Tongue (tissue), 1 donor: ENCODE measurements at regions not wholly inside any gene's neighbourhood (a gene's known extent, or its start where the extent isn't known, plus 50 kb on each side); places are given as distances from the start of the nearest gene placed in this dataset.

Source experiments
- DNase-seq: peaks from one replicate; pipeline ENCODE4 v3.0.0-alpha.2; 2015

- DNase-seq = no peak
Observed at GRCh38 chr13:48181482-48182145, 51.4 kb upstream of the ITM2B start.

- DNase-seq = no peak
Observed at GRCh38 chr13:48178126-48178525, 54.9 kb upstream of the ITM2B start.

- DNase-seq = no peak
Observed at GRCh38 chr13:48176781-48177180, 56.2 kb upstream of the ITM2B start.

GRCh38 chr13:48175185-48175584 lies 57.8 kb upstream of the ITM2B start:
- DNase-seq = no peak

- DNase-seq = no peak
Observed at GRCh38 chr13:48167866-48168265, 65.1 kb upstream of the ITM2B start.

- DNase-seq = no peak
Observed at GRCh38 chr13:48165727-48166126, 67.3 kb upstream of the ITM2B start.

DNA sequence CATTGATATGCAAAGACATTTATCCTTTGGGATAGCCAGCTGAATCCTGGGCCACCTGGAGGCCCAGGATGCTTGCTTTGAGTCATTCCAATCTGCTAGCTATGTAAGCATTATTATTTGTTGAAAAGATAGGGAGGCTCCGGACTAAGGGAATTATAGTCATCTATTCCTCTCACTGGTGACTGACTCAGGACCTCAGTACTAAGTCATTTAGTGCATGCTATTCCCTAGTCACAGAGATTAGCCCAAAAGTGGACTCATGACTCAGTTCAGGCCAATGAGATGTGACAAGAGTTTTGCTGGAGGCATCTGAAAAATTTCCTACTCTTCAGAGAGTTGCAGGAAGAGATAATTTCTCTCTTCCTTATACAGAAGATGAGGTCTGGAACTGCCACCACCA lies 67.9 kb upstream of the ITM2B start:
- no peak for DNase-seq

DNA sequence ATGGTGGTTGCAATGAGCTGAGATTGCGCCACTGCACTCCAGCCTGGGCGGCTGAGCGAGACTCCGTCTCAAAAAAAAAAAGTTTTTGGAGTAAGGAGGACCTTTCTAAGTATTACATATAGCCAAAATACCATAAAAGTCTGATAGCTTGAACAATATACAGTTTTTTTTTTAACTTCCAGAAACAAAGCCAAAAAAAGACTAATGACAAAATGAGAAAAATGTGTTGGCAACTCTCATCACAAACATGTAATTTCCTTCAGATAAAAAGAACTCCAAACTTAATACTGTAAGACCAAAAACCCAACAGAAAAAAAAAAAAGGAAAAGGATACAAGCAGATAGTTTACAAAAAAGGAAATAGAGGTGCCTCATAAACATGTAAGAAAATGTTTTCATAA lies 68.2 kb upstream of the MED4 start:
- DNase-seq = no peak

DNA sequence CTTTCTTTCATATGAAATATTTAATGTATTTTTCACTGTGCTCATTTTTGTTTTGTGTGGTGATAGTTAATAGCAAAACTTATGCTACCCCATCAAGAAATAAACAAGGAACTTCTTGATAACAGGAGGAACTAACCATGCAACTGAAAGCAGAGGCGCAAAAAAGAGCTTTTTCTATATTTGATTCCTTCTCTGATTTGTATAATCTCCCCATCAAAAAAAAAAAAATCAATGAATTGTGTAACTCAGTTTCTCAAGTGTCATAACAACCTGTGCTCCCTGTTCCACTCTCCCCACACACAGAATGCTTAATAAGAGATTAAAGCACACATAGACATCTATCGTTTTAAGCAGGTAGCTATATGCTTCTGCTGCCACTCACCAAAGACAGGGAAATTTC lies 67.3 kb upstream of the MED4 start:
- DNase-seq = no peak

GRCh38 chr13:48161530-48162179 lies 66.8 kb upstream of the MED4 start:
- peak; percentile 18 for DNase-seq

- no peak for DNase-seq
Observed at GRCh38 chr13:48160606-48161278, 65.8 kb upstream of the MED4 start.

- no peak for DNase-seq
Observed at GRCh38 chr13:48159826-48160225, 64.9 kb upstream of the MED4 start.

- DNase-seq = no peak
Observed at GRCh38 chr13:48159401-48159800, 64.5 kb upstream of the MED4 start.

GRCh38 chr13:48158915-48159314 lies 64.0 kb upstream of the MED4 start:
- DNase-seq = peak; percentile 18

DNA sequence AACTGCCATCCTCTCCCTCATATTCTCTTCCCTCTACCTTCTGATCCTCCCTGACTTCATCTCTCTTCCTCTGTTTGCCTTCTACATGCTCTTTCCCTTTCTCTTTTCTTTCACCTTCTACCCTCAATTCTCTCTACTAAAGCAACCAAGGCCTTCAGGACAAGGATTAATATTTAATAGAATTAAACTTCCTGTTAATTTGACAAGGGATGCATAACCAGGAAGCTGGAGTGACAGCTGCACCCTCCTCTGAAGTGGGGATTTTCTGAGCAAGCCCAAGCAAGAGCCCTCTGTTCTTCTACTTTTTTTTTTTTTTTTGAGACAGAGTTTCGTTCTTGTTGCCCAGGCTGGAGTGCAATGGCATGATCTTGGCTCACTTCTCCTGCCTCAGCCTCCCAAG lies 63.4 kb upstream of the MED4 start:
- no peak for DNase-seq

DNA sequence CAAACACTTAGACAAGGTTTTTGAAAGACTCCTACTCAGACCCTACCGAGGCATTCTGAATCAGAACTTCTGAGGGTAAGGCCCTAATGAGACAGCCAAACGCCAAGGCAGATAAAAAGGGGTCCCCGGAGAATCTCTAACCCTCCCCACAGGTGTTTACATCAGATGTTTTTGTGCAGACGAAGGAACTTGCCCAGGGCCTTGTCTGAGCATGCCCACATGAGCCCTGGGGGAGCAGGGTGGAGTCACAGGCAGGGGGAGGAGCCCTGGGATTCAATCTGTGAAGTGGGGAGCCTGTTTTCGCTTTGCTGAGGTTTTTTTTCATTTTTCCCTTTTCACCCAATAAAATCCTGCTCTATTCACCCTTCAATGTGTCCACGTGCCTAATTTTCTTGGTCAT lies 61.6 kb upstream of the MED4 start:
- DNase-seq = no peak

- DNase-seq = no peak
Observed at GRCh38 chr13:48155848-48156247, 60.9 kb upstream of the MED4 start.

DNA sequence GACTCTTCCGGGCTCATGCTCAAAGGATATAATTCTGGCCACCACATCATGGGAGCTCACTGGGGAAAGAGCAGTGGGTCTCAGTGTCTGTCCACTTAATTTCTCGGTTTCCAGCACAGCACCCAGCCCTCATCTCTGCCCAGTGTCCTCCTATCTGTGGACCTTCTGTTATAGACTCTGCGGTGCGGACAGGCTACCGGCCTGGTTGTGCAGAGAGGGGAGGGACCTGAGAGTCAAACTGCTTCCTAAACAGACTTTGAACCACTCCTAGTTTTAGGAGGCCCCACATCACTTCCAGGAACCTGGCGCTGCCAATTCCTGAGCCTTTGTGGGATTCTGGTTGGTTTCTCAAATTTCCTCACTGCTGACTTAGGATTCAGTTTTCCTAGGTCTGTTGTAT lies 59.8 kb upstream of the MED4 start:
- no peak for DNase-seq

- no peak for DNase-seq
Observed at GRCh38 chr13:48153186-48153585, 58.3 kb upstream of the MED4 start.

GRCh38 chr13:48151363-48152161 lies 56.7 kb upstream of the MED4 start:
- no peak for DNase-seq

DNA sequence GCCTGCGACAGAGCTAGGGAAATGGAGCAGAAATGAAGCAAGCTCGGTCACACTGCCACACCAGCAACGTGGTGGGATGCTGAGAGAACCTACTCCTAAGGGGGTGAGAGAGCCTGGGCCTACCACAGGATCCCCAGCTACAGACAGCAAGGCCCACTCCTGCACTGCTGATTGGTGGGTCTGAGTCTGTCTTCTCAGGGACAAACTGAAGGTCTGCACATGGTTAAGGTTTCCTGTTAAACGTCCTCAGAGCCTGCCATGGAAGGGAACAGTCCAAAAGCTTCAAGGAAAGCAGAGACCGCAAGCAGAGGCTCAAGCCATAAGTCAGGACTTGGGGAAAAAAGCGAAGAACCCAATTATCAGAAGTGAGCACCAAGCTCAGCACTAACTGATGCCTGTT lies 53.5 kb upstream of the MED4 start:
- no peak for DNase-seq

GRCh38 chr13:48146636-48147035 lies 51.7 kb upstream of the MED4 start:
- DNase-seq = no peak

- DNase-seq = no peak
Observed at GRCh38 chr13:48146122-48146521, 51.2 kb upstream of the MED4 start.
